NOMO-1 treated with dmso at 0.1 percent for 144 hours (cell line): ENCODE measurements at regions not wholly inside any gene's neighbourhood (a gene's known extent, or its start where the extent isn't known, plus 50 kb on each side); places are given as distances from the start of the nearest gene placed in this dataset.

Experiments
- DNase-seq: peaks from one replicate; lab custom pipeline; 2025; ENCODE audit not compliant: unreplicated experiment; lab: John Stamatoyannopoulos, UW

DNA sequence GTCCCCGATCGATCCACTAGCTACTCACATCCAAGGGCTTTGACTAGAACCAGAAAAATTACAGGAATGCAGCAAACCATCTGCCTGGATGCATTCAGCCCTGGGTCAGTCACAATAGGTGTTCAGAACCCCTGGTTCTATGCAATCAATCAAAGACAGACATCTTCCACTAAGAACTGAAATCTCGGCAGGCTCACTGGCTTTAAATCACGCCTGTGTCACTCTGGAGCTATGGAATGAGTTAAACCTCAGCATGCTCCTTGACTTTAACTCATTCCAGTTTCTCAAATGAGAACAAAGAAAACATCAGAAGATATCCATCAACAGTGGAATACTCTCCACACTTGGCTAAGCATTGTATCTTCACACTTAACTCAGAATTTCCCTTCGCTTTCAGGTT is 68.1 kb upstream of the SPTBN1 start:
- DNase-seq, result no peak

GRCh38 chr2:54392555-54393324 is 63.4 kb upstream of the SPTBN1 start:
- DNase-seq, result no peak

DNA sequence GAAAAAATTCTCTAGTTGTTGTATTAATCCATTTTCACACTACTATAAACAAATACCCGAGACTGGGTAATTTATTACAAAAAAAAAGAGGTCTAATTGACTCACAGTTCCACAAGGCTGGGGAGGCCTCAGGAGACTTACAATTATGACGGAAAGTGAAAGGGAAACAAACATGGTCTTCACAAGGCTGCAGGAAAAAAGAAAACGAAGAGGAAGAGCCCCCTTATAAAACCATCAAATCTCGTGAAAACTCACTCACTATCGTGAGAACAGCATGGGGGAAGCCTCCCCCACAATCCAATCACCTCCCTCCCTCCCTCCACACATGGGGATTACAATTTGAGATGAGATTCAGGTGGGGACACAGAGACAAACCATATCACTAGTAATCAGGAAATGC is 61.7 kb upstream of the SPTBN1 start:
- no peak for DNase-seq

GRCh38 chr2:54396107-54396506 is 60.0 kb upstream of the SPTBN1 start:
- no peak for DNase-seq

- DNase-seq, result no peak
Observed at GRCh38 chr2:54396798-54397197, 59.3 kb upstream of the SPTBN1 start.

DNA sequence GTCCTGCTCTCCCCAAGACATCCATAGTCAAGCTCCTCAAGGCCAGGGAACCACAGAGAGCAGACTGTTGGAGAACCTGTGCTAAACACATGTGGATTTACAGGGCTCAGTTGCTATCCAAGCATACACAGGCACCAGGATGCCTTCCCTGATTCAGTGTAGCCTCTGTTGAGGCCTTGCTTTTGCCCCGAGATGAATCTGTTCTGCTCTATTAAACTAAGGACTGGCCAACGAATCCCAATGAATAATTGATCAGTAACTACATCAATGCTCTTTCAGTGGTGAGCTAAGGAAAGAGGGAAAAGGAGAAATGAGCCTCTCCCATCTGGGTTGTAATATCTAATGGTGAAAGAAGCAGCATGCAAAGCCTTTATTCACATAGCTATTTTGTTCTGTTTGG is 58.7 kb upstream of the SPTBN1 start:
- DNase-seq, result no peak

DNA sequence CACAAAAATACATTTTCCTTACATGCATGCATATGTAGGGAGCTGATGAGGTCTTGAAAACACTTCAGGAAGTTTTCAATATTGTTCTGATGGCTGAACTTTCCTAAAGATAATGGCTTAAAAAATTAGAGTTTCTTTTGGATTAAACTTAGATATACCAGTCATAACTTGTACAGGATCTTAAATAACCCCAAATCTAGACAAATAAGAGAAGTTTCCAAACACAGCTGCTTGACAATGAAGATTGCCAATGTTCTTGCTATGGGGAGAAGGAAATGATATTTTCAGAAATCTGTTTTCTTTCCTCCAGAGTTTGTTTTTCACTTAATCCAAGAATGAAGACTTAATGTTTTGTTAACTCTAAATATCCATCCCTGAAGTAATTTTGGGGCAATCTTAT is 54.6 kb upstream of the SPTBN1 start:
- DNase-seq, result no peak

- no peak for DNase-seq
Observed at GRCh38 chr2:54402350-54402749, 53.8 kb upstream of the SPTBN1 start.

DNA sequence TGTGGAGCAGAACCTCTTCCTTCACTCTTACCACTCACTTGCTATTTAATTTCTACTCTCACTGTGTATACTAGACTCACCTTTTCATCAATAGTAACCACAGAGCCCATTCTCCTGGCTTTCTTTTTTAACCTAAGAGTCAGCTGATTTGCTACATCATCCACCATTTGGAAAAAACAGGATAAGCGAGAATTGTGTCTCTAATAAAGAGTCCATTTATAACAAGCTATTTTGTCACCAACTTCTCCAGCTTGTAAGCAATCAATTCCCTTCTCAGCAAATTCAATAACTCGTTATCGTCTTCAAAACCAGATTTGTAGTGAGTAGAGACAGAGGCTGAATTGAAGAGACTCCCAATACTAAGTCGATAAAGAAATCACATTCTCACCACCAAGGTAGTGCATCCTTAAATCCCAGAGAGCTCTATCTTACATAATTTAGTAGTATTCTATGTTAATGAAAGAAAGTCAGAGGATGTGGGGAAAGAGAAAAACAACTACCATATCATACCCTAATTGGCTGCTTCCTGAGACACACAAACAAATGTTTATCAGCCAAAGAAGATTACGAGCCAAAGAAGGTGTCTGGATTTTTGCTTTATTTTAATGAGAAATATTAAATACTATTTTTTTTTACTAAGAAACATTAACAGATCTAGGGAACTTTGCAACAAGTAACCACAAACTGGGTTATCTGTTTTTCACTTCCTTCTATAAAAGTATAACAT is 52.5 kb upstream of the SPTBN1 start:
- DNase-seq, result no peak

DNA sequence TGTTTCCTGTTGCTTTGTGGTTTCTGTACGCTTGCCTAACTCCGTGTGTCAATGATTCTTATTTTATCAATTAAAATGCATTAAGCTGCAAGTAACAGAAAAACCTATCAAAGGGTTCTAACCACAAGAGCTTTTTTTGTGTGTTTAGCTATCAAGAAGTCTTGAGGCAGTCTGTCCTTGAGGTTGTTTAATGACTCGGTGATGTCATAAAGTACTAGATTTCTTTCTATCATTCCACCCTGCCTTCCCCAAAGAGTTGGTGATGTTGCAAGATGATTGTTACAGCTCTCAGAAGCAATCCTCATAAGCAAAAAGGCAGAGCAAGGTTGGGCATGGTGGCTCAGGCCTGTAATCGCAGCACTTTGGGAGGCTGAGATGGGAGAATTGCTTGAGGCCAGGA is 51.9 kb upstream of the SPTBN1 start:
- peak; percentile 59 for DNase-seq

GRCh38 chr2:54406031-54406430 is 50.1 kb upstream of the SPTBN1 start:
- DNase-seq, result no peak
